NOMO-1 treated with dmso at 0.1 percent for 144 hours (cell line): ENCODE measurements at regions not wholly inside any gene's neighbourhood (a gene's known extent, or its start where the extent isn't known, plus 50 kb on each side); places are given as distances from the start of the nearest gene placed in this dataset.
"Not testable (repeated sequence)": the region's sequence is repeated elsewhere in the genome, so short reads cannot be mapped to it uniquely, and the experiment has no call there.

Experiments
- DNase-seq: peaks from one replicate; lab custom pipeline; 2025; ENCODE audit not compliant: unreplicated experiment; lab: John Stamatoyannopoulos, UW

DNA sequence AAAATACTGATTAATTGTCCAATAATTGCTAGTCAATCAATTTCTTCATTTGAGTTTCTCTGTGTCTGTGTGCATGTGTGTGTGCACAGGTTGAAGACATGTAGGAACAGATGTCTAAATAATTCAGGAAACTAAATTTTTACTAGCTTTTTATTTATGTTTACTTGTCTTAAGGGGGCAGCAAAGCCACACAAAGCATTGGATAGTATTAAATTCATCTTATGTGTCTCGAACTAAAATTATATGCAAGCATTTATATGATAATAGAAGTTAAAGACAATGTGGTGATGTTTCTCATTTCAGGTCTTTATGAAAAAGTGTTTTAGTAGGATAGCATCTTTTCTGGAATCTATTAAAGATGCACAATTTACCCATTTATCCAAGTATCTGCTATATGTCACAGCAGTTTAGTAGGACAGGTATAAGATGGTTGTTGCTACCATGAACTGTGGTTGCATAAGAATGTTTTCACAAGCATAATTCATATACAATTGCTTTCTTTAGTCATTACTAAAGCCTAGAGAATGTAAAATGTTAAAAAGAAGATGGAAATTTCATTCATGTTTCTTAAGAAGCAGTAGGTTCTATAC is 784.6 kb upstream of the NUDT12 start:
- no peak for DNase-seq

DNA sequence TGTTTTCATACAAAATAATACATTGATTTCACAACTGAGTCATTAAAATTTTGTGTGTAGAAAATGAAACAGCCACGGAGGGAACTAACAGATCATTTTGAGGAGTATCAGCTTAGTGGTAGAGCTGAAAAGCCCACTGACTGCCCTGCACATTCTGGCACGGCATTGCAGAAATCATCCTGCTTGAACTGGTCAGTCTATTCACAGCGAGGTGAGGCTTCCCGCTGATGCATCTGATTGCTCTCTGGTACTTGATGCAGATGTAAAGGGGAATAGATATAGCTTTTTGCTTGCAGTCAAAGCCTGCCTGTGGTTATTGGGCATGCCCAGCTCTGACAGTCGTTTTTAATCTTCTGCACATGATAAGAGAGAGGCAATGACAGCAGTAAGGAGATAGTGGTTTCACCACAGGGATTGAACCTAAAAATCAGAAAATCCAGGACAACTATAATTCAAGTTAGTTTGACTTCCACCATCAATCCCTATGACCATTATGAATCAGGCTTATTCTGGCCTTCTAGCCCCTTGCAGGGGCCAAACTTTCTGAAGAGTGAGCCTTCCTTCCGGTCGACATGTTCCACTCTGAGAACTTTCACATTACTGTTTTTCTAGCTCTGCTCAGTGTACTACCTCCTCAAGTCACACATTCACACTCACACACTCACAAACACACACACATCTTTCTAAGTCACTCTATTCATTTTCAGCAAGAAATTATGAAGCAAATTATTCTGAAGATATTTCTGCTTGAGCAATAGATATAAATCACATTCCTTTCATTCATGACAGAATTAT is 782.8 kb upstream of the NUDT12 start:
- DNase-seq, result no peak

DNA sequence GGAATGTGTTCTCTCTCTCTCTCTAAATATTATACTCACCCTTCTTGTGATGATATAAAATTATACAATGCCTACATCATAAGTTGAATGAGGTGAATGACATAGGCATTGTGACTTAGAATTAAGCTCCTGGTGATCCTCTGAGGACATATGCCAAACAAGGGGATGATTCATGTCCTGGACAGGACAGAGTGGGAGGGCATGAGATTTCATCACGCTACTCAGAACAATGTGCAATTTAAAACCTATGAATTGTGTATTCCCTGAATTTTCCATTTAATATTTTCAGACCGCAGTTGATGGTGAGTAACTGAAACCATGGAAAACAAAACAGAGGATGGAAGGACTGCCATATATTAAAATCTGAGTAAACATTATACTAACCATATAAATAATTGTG is 782.2 kb upstream of the NUDT12 start:
- DNase-seq, result no peak

DNA sequence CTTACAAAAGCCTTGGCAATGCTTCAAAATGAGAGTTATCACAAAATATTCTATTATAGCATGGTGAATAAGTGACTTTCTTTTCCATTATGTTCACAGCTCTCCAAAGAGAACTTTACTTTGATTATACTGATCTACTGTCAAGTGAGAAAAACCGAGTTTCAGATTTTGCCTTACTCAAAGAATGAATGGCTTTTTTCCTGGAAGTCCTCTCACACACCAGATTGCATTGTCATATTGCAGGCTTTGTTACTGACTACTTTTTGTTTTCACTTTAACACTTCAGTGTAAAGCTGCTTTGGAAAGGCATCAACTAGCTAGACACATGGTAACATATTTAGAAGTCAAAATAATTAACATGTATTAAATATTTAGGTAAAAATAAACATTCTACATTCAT is 765.2 kb upstream of the NUDT12 start:
- DNase-seq, result no peak

DNA sequence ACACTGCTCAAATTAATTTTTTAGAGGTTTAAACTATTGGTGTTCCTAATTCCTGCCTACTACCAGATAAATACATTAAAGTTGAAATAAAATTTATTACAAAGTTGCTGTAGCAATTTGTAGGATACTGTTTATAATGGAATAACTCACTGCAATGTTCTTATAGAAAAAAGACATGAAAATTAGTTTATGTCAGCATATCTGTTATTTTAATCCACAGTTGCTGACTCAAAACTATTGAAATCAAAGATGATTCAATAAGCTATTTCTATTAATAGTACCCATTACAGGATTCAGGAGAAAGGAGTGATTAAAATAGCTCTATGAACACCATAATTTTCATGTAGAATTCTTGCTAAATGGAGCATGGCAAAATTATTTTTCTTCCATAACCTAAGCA is 764.4 kb upstream of the NUDT12 start:
- no peak for DNase-seq

DNA sequence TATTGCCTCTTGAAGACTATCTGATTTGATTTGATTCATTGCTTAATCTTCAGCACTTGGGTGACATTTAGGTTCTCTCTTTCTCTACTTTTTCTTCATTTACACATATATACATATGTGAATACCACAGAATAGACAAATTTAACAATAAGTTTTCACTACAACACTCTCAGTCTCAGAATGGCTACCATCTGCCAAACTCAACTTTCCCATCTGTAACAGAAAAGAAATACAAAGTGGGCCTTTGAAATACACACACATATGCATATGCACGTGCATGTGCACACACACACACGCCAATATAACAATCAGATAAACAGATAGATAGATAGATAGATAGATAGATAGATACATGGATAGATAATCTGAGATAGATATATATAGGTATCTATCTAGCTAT is 762.8 kb upstream of the NUDT12 start:
- DNase-seq, result no peak

DNA sequence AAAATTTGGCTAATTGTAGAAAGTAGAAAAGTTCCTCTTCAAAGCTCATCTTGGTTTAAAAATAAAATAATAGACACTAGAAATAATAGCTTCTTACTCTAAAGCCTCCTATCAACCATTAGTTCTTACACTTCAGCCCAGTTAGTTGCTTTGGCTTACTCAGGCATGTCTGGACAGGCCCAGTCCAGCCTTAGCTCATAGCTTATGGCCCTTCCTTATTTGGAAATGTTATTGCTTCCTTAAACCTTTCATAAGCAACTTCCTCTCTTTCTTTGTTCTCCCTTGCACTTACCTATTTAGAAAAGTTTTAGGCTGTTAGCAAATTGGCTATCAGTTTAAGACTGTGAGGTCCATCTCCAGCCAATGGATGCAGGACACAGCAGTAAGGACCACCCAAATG is 754.1 kb upstream of the NUDT12 start:
- DNase-seq, result not testable (repeated sequence)

DNA sequence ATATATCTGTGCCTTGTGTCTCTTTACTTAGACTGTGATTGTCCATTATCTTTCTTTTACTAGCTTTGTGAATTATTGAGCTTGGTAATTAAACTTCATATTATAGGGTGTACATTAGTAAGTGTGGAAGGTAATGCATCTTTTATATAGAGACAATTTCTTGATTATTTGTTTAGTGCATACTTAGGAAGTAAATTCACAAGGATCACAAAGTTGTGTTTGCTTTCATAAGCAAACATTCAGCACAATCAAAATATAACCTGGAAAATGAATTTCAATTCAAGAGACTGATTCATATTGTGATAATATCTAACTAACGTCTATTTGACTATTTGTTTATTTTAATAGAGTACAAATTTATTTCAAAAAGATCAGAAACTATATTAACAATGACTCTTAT is 749.9 kb upstream of the NUDT12 start:
- no peak for DNase-seq

DNA sequence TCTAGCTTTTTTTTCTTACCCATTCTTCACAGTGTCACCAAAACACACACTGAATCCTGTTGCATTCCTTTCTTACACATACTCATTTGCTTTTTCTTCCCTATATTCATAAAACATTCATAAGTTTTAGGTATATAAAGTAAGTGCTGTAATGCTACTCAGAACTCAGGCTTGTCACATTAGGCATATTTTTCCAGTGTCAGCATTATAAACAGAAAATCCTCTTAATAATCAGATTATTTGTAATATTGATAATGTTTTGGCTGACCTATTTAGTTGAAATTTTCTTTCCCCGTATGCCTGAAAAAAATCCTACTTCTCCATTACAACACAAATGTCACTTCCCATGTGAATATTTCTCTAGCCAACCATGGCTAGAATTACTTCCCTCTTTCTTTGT is 743.0 kb upstream of the NUDT12 start:
- no peak for DNase-seq

DNA sequence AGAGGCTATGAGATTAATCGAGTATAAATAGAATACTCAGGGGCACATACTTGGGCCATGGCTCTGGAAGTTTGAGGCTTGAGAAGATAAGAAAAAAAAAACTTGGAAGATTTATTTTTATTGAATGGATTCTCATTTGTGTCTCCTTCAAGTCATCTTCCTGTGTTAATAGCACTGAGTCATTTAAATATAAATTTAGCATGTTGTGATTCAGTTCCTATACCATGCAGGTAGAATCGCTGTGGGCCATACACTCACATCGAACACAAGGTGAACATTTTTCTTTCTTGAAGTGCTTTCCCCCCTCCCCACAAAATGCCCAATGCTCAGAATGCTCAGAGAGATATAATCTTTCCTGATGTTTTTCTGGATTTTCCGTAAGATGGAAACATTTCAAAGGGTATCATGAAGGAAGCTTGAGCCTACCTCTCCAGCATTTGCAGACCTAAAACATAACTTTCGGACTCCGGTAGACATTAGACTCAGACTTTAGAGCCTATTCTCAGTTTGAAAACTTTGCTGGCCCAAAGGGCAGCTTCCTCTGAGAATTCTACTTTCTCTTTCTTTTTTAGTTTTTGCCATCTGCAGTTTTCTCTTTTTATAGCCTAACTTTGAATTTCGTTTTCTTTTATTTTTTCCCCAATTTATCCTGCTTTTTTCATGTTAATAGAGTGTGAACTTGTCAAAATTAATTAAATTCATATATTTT is 737.6 kb upstream of the NUDT12 start:
- no peak for DNase-seq

DNA sequence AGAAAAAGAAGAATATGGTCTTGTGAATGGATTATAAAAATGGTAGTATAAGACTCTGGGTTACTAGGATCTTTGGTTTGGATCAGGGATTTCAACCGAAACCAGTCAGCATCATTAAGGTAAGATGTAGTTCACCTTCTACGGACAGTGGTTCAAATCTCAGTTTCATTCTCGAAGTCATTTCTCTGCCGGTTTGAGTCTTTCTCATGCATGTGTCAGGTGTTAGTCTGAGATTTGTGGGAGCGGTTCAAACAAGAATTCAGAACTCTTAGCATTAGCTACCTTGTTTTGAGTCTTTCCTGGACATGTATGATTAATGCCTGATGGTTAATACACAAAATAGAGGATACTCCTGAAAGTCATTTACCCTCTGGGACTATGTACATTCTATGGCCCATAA is 735.9 kb upstream of the NUDT12 start:
- no peak for DNase-seq

DNA sequence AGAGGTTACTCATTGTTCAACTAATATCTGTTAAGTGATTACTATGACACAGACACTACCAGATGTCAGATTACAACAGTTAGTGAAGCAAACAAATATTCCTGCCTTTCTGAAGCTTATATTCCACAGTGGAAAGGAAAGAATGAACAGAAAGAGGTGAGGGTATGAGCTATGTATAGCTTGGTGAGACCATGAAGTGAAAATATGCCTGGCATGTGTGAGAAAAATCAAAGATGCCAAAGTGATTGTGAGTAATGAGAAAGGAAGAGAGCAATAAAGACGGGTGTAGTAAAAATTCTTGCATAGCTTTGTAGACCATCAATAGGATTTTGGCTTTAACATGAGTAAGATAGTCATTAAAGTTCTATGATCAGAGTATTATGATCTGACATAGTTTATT is 734.5 kb upstream of the NUDT12 start:
- no peak for DNase-seq

DNA sequence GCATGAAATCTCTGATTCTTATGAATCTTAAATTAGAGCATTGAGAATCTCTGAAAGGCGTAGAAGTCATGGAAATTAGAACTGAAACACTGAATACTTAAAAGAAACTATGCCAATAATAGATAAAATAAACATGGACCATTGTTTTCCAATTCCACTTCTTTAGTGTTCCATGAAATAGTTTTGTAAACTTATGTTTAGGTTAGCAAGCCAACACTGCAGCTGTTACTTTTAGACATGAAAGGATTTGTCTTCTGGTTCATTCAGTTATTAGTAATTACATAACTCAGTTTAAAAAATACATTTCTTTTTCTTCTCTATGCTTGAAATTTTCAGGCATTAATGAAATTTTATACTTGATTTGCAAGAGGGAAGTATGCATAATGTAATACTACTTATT is 733.4 kb upstream of the NUDT12 start:
- no peak for DNase-seq

DNA sequence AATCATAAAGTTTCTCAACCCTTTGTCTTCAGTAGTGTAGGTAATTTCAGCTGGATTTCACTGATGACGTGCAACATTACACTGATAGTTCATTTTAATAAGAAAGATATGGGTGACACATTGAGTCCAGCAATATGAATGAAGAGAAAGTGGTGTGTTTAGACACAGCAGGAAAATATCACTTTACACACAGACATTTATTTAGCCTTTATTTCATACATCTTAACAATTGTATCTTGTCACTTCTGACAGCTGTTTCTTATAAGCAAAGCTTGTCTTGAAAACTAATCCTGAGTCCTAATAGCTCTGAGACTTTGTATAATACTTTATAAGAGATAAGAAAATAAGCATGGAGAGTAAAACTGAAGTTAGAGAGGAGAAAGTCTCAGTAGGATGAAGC is 720.5 kb upstream of the NUDT12 start:
- DNase-seq, result no peak

DNA sequence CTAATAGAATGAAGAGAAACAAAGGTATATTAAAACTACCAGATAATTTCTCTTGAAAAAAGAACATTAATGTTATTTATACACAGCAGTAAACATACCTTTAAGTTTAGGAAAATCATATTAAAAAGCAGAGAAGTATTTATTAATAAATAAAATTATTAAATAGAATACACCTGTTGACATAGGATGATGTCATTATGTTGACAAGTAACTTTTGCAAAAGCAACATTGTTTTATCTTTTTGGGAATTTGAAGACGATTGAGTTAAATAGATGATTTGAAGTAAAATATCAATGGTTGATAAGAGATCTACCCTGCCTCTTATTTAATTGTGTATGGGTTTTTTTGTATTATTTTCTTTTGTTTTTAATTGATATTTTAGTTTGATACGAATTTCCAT is 711.1 kb upstream of the NUDT12 start:
- no peak for DNase-seq

DNA sequence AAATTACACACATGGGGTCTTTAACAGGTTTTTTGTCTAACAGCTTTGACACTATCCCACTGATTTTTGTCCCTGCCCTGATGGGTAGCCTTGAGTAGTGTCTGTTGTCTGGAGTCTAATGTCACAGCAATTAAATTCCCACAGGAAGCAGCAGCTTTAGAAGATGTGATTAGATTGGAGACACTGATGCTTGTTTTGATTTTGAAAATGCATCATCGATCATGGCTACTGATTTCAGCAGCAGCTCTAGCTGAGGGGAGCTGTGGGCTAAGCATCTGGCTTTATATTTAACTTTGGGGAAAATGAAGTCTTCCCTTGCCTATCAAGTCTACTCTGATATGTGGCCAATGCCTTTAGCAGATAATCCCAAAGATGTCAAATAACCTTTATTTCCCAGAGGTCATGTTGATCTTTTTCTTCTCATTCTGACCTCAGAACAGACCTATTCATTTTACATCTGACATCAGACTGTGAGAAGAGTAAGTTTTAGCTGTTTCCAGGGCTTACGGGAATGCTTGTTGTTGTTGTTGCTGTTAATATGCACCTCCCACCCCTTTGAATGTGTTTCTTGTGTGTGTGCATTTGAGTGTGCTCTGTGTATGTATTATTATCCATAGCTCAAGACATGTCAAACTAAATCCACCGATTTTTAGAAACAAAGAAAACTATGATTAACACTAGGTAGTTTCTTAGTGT is 704.9 kb upstream of the NUDT12 start:
- DNase-seq, result no peak

DNA sequence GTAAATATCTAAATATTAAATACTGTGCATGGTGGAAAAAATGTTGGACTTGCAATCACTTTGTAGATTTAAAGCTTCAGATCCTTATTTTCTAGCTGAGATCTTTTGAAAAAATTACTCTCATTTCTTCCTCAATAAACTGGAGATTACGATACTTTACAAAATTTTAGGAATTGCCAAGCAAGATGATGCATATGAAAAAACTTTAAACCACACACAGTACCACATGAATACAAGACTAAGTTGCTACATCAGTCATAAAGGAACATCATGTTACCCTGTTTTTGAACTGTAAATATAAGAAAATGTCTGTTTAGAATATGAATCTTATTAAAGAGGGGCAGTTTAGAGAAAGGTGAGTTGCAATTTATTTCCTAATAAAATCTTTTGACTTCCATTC is 703.6 kb upstream of the NUDT12 start:
- DNase-seq, result no peak

DNA sequence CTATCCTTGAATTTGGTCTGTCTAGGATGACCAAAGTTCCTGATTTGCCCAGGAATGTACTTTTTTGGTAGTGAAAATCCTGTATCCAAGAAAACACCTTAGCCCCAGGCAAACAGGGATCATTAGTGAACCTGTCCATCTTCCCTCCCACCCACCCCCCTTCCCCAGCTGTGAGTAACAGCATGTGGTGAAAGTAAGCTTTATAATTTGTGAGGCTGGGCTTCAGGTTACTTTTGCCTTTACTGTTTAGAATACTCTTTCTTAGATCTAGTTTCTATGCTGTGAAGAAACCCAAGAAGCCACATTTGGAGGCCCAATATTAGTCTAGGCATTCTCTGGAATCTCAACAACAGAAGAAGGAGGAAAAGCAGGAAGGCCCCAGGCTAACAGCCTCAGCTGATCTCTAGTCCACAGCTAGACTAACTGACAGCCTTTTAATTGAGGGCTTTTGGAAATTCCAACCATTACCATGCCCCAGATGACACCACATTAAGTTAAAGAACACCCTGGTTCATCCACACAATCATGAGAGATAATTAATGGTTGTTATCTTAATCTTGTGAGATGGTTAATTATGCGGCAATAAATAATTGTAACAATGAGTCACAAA is 703.0 kb upstream of the NUDT12 start:
- DNase-seq, result no peak

DNA sequence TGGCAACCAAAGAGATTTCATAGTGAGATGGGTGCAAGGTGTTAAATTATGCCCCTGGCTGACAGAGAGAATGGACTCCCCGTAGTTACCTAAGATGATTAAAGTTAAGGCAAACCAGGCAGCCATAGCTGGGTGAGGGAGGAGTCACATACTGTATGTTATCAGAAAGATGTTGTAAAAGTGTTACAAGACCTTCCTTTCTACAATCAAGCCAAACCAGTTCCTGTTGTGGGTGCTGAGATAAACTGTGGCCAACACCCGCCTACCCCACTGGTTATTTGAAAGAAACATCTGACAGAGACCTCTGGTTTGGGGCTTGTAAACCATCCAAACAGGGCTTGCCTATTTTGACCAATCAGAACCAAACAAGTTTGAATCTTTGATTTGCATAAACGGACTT is 684.7 kb upstream of the NUDT12 start:
- no peak for DNase-seq

DNA sequence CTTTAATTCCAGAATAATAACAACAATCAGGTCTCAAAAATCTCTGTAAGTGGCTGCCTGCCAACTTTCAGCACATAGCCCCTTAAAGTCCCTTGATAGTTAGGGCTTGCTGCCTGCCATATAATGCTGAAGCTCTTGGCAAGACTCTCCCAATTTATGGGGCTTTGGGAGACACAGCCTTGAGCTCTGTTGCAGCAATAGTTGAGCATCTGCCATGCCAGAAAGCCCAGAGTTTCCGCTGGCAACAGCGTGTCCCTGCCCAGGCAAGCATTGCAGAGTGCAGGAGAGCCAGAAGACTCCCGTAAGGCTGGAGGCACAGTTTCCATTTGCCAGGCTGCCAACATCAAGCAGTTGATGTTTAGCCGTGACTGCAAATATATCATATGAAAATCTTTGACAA is 678.5 kb upstream of the NUDT12 start:
- no peak for DNase-seq

DNA sequence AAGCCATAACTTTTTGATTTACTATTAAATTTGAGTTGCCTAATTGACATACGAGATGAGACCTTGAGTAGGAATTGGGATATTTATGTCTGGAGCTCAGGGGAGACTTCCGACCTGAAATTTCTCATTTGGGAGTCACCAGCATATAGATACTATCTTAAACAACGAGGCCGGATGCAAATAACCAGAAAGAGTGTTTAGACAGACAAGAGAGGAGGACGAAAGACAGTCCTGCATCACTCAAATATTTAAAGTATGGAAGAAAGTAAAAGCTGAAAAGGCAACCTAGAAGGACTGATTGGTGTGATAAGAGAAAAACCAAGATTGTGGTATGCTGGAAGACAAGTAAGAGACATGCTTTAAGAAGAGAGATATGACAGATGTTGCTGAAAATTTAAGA is 675.0 kb upstream of the NUDT12 start:
- DNase-seq, result no peak
